ENCODE measurements at regions not wholly inside any gene's neighbourhood (a gene's known extent, or its start where the extent isn't known, plus 50 kb on each side); places are given as distances from the start of the nearest gene placed in this dataset.

DNA sequence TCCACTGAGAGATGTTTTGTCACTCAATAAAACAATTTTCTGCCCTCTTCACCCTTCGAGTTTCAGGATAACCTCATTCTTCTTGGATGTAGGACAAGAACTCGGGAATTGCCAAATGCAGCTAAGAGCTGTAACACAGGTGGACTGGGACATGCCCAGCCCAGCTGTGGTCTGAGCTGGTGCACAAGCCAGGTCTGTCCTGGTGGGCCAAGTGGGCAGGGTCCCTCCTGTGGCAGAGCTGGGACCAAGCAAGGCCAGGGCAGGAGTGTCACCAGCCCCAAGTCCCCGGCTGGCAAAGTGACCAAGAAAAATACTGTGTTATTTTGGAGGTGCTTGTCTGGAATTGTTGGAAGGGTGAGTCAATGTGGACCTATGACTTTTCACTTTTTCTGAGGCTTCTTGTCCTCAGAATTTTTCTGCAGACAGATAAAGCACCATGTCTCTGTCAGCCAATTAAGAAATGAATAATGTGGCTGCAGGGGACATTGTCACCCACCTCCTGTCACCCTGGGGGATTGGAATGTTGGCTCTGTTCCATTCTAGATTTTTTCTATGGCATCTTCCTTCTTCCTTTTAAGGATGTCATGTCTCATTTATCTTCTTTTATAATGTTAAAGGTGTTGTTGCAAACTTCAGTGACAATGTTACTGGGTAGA is 645.2 kb upstream of the EPHA6 start:
- no peak overlapping the region for H3K4me3 ChIP-seq
- H3K36me3 ChIP-seq, result no peaks in the 10 kb centered on the region
- DNase-seq (ENCODE audit: low spot score), result no peak
- no peaks in the 10 kb centered on the region for H3K9me3 ChIP-seq
- no peak overlapping the region for H3K27ac ChIP-seq
- H3K4me1 ChIP-seq, result no peaks in the 10 kb centered on the region
- no peaks in the 10 kb centered on the region for H3K27me3 ChIP-seq
- TF ChIP-seq, protein P1, sequence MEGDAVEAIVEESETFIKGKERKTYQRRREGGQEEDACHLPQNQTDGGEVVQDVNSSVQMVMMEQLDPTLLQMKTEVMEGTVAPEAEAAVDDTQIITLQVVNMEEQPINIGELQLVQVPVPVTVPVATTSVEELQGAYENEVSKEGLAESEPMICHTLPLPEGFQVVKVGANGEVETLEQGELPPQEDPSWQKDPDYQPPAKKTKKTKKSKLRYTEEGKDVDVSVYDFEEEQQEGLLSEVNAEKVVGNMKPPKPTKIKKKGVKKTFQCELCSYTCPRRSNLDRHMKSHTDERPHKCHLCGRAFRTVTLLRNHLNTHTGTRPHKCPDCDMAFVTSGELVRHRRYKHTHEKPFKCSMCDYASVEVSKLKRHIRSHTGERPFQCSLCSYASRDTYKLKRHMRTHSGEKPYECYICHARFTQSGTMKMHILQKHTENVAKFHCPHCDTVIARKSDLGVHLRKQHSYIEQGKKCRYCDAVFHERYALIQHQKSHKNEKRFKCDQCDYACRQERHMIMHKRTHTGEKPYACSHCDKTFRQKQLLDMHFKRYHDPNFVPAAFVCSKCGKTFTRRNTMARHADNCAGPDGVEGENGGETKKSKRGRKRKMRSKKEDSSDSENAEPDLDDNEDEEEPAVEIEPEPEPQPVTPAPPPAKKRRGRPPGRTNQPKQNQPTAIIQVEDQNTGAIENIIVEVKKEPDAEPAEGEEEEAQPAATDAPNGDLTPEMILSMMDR (IDR thresholded peaks at IDR 0.05), result no peak

DNA sequence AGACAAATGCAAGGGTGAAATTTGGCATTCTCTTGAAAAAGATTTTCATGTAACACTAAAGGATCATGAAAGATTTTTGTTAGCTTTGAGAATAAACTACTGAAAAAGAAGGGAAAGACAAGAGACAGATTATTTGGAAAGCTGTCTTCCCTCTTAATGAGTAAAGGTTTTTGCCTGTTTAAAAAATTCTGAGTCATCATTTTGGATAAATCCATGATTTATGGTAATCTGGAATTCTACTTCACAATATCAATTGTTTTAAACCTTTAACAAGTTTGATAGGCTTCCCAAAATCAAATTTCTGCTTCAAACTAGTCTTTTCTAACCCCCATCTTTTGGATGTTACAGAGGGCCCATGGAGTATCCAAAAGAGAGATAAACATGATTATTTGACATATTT is 641.5 kb upstream of the EPHA6 start:
- no peak overlapping the region for H3K4me3 ChIP-seq
- H3K9me3 ChIP-seq, result no peaks in the 10 kb centered on the region
- no peak for DNase-seq (ENCODE audit: low spot score)
- H3K27me3 ChIP-seq, result no peaks in the 10 kb centered on the region
- TF ChIP-seq, protein P1 (IDR thresholded peaks at IDR 0.05), result no peak
- no peak overlapping the region for H3K27ac ChIP-seq
- no peaks in the 10 kb centered on the region for H3K36me3 ChIP-seq
- H3K4me1 ChIP-seq, result no peaks in the 10 kb centered on the region

DNA sequence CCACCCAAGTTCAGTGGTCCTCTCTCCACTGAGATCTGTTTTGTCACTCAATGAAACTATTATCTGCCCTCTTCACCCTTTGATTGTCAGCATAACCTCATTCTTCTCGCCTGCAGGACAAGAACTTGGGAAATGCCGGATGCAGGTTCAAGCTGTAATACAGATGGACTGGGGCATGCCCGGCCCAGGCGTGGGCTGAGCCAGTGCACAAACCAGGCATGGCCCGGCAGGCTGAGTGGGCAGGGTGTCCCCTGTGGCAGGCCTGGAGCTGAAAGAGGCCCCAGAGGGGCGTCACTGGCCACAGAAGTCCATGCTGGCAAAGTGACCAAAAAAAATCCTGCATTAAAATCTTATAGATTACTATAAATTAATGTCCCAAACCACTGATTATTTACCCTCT is 638.9 kb upstream of the EPHA6 start:
- Histone ChIP-seq H3K27ac (no peak overlapping the region), H3K4me3 (no peak overlapping the region), H3K27me3 (no peaks in the 10 kb centered on the region), H3K4me1 (no peaks in the 10 kb centered on the region), H3K9me3 (no peaks in the 10 kb centered on the region), H3K36me3 (no peaks in the 10 kb centered on the region)
- TF ChIP-seq, protein P1 (IDR thresholded peaks at IDR 0.05), result no peak
- DNase-seq (ENCODE audit: low spot score), result no peak

DNA sequence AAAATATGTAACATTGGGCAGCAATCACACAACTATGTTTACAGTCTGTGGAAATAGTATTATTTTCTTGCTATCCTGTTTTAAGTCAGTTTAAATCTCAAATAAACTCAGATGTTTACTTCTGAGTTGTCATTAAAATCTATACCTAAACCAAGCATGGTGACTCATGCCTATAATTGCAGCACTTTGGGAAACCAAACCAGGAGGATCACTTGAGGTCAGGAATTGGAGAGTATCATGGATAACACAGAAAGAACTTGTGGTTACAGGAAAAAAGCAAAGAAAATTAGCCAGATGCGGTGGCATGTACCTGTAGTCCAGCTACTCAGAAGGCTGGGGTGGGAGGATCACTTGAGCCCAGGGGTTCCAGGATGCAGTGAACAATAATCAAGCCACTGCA is 631.6 kb upstream of the EPHA6 start:
- no peaks in the 10 kb centered on the region for H3K4me1 ChIP-seq
- H3K4me3 ChIP-seq, result no peak overlapping the region
- H3K27ac ChIP-seq, result no peak overlapping the region
- no peaks in the 10 kb centered on the region for H3K36me3 ChIP-seq
- no peaks in the 10 kb centered on the region for H3K27me3 ChIP-seq
- no peaks in the 10 kb centered on the region for H3K9me3 ChIP-seq
- TF ChIP-seq, protein P1 (IDR thresholded peaks at IDR 0.05), result no peak
- DNase-seq (ENCODE audit: low spot score), result no peak

DNA sequence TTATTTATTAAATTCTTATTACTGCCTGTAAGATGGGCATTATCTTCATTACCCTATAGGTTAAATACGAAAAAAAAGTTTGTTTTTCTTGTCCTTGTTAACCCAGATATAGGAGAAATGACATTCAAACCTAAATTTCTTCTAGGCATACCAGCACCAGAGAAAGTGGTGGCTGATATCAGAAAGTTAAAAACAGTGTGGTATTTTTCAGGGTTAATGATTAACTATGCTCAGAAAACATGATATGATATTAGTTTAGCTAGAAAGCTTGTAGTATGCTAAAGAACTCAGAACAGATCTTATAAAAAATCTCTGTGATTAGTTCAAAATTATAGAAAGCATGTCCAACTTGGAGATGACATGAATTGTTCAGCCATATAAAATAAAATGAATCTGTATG is 630.5 kb upstream of the EPHA6 start:
- Histone ChIP-seq H3K36me3 (no peaks in the 10 kb centered on the region), H3K9me3 (no peaks in the 10 kb centered on the region), H3K27me3 (no peaks in the 10 kb centered on the region), H3K27ac (no peak overlapping the region), H3K4me3 (no peak overlapping the region), H3K4me1 (no peaks in the 10 kb centered on the region)
- no peak for DNase-seq (ENCODE audit: low spot score)
- TF ChIP-seq, protein P1 (IDR thresholded peaks at IDR 0.05), result no peak

DNA sequence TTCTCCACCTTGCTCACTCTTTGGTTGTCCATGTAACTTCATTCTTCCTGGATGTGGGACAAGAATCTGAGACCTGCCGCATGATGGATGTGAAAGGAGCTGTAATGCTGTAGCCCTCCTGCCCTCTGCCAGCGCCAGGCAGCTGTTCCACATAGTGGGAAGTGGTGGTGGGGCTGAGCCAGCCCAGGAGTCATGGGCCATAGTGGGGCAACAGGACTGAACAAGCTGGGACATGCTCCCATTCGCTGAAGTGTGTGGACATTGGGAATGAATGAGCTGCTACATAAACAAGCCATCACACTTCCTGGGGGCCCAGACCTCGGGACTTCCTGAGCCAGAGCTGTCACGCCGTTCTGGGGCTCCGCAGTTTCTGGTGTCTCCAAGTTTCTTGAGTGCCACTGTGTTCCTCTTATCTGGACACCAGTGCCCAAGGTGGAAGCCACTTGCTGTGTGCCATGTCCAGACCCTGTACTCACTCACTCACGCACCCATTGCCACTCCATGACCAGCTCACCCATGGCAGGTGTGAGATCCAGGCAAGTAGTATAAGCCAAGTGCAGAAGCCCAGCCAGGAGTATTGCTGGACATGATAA is 624.3 kb upstream of the EPHA6 start:
- H3K27ac ChIP-seq, result no peak overlapping the region
- H3K27me3 ChIP-seq, result no peaks in the 10 kb centered on the region
- no peaks in the 10 kb centered on the region for H3K4me1 ChIP-seq
- no peaks in the 10 kb centered on the region for H3K36me3 ChIP-seq
- H3K9me3 ChIP-seq, result no peaks in the 10 kb centered on the region
- no peak for DNase-seq (ENCODE audit: low spot score)
- TF ChIP-seq, protein P1 (IDR thresholded peaks at IDR 0.05), result no peak
- H3K4me3 ChIP-seq, result no peak overlapping the region

Measured in right atrium auricular region (tissue), 2 donors.